ENCODE measurements at regions not wholly inside any gene's neighbourhood (a gene's known extent, or its start where the extent isn't known, plus 50 kb on each side); places are given as distances from the start of the nearest gene placed in this dataset.
A peak's percentile ranks its signal among the peaks of the same experiment; 100 is the strongest.
"Not testable (repeated sequence)": the region's sequence is repeated elsewhere in the genome, so short reads cannot be mapped to it uniquely, and the experiment has no call there.

DNA sequence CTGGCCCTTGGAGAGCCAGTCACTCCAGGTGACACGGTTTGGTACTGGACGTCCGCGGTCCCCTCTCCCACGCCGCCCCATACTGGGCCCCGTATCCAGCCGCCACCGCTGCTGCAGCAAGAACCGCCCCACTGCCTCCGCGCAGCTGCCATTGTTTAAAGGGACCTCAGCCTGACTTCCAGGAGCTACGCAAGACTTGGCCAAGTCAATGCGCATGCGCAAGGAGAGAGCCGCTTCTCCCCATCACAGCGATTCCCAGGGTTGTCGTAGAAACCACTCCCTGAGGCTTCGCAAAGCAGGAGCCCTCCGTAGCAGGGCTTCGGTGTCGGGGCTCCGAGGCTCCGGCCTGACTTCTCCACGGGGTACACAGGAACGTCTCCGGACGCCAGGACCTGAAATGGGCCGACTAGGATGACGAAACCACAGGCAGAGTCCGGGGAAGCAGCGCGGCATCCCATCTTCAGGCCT is 606.2 kb downstream of the KCNJ18 start:
- DNase-seq; intact Hi-C loops (cut with micrococcal nuclease): not testable (repeated sequence)
- ATAC-seq = peak; percentile 69

DNA sequence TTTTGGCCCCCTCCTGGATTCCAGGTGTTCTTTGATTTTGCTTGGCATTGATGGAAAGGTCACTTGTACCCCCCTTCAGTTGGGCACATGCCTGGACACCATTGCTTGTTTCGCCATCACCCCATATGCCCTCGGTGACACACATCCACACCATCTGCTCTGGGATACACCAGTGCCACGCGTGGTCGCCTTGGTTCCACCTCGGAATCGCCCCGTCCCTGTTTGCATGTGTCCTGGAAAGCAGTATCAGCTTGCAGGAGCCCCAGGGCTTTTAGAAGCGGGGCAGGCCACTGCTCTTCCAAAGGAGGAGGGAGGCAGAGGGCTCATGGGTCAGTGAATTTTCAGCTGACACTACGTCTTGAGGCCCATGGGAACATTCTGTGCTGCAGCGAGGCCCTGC is 607.9 kb downstream of the KCNJ18 start:
- DNase-seq = no peak
- ATAC-seq = no peak
- intact Hi-C loops (cut with micrococcal nuclease) = no loop called here

DNA sequence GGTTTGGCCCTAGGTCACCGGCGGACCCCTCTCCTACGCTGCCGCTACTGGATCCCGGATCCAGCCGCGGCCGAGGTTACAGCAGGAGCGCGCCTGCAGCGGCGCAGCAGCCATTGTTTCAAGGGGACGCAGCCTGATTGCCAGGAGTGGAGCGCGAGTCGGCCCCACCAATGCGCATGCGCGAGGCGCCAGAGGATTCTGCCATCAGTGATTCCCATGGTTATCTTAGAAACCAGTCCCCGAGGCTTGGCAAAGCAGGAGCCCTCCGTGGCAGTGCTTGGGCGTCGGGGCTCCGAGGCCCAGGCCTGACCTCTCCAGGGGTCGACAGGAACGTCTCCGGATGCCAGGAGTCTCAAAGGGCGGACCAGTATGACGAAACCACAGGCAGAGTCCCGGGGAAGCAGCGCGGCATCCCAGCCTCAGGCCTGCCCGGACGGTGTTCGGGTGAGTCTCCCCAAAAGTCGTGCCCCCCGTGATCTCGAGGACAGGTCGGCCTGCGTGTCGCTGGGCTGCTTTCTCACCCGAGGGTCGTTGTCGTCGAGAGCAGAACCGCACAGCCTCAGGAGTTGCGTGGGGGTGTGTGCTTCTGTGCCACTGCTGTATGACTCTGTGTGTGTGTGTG is 608.5 kb downstream of the KCNJ18 start:
- ATAC-seq = no peak
- intact Hi-C loops (cut with micrococcal nuclease) = no loop called here

DNA sequence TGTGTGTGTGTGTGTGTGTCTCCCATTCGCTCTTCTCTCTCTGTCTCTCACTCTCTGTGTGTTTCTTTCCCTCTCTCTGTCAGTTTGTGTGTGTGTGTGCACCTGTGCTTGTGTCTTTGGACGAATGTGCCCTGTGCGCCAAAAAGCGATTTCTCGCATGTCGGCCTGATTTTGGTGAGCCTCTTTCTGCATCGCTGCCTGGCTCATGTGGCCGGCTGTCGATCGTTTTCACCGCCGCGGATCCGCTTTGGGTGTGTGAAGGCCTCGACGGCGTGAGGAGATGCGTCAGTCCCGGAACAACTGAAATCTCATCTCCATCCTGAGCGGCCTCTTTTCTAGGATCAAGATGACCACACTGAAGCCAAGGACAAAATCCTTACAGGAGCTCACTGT is 609.0 kb downstream of the KCNJ18 start:
- DNase-seq = no peak
- ATAC-seq = no peak
- intact Hi-C loops (cut with micrococcal nuclease) = no loop called here

More for the DNA sequence above, 608.5 kb downstream of the KCNJ18 start:
- DNase-seq = no peak

DNA sequence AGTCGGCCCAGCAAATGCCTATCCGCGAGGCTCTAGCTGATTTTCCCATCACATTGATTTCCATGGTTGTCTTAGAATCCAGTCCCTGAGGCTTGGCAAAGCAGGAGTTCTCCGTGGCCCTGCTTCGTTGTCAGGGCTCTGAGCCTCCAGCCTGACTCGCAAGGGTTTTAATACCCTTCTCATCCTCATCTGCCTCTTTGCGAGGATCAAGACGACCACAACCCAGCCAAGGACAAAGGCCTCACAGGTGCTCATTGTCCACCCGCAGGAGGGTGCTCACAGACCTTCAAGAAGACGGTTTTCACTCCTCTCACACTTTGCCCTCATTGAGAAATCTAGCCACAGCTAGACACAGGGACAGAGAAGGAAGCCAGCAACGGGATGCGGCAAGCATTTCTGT is 610.8 kb downstream of the KCNJ18 start:
- ATAC-seq (no peak), DNase-seq (no peak)
- intact Hi-C loops (cut with micrococcal nuclease) = no loop called here

DNA sequence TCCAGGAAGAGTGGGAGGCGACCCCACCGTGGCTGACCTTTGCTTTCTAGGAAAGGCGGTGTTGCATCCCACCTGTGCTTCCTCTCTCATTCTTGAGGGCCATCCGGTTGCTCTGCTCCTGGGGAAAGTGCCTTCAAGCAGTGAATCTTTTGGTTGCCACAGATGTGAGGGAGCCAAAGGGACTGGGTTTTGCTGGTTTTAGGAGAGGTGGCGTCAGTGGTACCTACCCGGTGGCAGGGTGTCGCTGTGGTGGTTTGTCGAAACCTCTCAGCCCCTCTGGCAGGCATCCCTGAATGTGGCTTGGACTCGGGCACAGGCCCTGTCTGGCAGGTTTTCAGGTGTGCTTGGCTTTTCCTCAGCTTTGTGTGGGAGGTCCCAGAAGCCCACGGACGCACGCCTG is 611.5 kb downstream of the KCNJ18 start:
- ATAC-seq (no peak), DNase-seq (no peak)
- intact Hi-C loops (cut with micrococcal nuclease) = no loop called here

DNA sequence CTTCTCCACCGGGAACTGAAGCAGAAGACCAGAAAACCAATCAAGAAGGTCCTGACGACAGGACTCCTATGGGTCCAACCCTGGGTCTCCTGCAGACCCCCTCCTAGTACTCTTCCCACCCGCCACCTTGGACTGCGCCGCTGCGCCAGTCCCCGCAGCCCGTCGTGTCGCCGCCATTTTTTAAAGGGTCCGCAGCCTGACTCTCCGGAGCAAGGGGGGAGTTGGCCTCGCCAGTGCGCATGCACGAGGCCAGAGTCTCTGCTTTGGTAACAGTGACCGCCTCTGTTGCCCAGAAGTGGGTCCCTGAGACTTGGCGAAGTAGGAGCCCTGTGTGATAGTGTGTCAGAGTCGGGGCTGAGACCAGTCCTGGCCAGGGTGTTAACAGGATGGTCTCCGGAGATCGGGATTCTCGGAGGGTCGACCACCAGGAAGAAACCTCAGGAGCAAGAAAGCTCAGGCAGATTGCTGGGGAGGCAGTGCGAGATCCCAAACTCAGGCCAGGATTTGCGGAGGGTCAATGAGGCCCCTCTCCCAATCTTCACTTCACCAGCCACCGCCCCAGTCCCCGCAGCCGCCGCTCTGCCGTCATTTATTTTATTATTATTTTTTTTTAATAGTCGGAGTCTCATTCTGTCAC is 612.5 kb downstream of the KCNJ18 start:
- no peak for DNase-seq
- no peak for ATAC-seq
- intact Hi-C loops (cut with micrococcal nuclease) = no loop called here

DNA sequence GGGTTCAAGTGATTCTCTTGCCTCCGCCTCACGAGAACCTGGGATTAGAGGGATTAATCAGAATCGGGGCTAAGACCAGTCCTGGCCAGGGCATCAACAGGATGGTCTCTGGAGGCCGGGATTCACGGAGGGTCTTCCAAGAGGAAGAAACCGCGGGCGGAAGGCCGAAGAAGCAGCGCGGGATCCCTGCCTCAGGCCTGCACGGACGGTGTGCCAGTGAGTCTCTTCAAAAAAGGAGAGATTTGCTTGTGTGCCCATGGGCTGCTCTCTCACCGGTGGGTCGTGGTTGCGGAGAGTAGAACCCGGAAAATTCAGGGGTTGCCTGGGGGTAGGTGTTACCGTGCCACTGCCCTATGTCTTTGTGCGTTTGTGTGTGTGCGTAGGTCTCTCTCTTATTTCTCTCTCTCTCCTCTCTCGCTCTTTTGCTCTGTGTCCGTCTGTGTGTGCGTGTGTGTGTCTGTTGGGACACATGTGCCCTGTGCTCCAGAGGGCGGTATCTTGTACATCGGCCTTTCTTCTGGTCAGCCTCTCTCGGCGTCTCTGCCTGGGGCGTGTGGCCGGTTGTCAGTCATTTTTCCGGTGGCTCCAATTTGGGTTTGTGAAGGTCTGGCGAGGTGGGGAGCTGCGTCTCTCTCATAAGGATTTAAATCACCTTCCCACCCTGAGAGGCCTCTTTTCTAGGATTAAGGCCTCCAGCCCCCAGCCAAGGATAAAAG is 613.2 kb downstream of the KCNJ18 start:
- DNase-seq (no peak), ATAC-seq (no peak)
- intact Hi-C loops (cut with micrococcal nuclease) = no loop called here

DNA sequence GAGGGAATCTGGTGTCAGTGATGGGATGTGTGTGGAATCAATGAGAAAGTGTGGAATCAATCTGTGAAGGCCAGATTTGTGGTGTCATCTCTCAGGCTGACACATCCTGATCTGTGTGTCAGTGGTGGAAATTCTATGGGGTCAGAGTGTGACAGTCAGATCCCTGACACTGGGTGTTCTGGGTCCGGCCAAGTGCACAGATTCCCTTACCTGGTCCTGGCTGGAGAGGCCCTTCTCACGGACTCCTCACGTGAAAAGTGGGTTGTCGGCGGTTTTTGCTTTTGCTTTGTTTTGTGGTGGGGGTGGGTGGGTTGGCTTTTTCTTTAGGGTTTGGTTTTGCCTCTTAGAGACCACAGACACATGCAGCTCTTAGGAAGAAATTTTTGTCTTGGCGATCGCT is 618.0 kb downstream of the KCNJ18 start:
- intact Hi-C loops (cut with micrococcal nuclease); ATAC-seq: not testable (repeated sequence)

DNA sequence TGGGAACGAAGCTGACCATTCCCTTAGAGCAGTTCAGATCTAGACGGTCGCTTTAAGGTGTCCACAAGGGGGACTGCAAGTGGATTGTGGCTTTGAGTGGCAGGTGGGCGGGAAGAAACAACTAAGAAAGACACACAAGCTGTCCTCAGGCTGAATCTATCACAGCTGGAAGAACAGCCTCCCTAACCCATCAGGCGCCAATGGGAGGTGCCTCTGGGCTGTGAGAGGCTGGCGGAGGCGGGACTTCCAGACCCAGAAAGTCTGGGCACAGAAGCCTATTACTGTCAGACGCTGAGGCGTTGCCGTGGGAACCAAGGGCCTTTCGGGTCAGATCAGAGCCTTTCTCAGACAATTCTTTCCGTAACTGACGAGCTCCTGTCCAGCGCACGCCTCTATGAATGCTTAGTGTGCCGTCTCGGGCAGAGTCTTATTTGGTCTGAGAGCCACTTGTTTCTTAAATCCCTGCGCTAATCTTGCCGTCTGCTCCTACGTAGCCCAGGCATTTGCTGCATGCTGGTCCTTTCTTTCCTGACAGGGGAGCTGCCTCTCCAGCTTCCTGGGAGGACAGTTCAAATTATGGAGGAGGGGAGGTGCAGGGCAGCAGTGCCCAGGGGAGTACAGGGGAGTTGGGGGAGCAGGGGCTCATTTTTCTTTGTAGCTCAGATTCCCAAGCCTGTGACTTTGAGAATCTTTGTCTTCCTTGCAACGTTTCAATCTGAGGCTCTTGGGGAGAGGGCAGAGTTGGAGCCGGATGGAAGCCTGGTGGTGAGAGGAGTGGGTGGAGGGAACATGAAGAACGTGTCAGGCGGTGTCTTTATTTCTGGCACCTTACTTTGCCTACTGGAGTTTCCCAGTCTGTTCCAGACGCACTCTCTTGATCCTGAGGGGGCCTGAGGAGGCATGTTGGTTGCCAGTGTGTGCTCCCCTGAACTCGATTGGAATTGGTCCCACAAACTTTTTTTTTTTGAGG is 618.7 kb downstream of the KCNJ18 start:
- DNase-seq = peak; percentile 46
- ATAC-seq = no peak
- intact Hi-C loops (cut with micrococcal nuclease) = no loop called here

More for the DNA sequence above, 618.0 kb downstream of the KCNJ18 start:
- not testable (repeated sequence) for DNase-seq

DNA sequence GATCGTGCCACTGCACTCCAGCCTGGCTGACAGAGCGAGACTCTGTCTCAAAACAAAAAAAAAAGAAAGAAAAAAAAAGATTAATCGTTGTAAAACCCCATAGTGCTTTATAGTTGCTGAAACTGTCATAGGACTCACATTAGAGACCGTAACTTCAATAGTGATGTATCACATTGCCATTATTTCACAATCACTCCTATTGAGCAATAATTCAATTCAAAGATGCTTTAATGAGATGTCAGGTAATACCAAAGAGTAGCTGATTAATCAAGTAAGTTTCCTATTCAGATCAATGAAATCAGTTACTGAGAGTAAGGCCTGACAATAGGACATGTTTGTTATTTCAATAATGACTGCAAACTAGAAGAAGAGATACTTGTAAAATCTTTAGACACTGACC is 628.7 kb downstream of the KCNJ18 start:
- ATAC-seq; intact Hi-C loops (cut with micrococcal nuclease); DNase-seq: not testable (repeated sequence)

DNA sequence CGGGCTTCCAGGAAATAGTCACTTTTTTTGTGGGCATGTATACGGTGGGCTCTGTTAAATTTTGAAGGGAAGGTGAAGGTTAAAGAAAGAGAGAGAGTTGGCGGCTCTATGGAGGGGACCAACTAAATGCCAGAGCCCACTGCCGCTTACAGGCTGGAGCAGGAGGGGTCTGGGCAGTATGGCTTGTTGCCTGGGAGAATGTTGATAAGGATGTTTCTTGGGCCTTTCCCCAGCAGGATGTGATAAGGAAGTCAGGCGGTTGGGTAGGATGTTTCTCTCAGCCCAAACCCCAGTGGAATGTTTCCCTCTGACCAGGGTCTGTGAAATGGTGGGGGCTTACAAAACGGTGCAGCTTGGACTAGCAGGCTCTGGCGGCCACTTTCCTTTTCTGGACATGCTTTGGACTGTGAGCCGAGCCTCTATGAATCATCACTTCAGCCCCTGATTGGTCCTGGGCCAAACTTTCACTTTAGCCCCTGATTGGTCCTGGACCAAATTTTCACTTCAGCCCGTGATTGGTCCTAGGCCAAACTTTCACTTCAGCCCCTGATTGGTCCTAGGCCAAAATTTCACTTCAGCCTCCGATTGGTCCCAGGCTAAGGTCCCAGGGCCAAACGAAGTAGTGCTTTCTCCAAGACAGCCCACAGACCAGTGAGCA is 630.7 kb downstream of the KCNJ18 start:
- ATAC-seq; DNase-seq; intact Hi-C loops (cut with micrococcal nuclease): not testable (repeated sequence)

DNA sequence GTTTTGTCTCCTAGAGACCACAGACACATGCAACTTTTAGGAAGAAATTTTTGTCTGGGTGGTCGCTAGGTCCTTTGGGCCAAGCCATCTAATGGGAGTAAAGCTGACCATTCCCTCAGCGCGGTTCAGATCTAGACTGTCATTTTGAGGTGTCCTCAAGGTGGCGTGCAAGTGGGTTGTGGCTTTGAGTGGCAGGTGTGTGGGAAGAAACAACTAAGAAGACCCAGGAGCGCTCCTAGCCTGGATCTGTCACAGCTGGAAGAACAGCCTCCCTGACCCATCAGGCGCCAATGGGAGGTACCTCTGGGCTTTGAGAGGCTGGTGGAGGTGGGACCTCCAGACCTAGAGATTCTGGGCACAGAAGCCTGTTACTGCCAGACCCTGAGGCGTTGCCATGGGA is 645.1 kb downstream of the KCNJ18 start:
- ATAC-seq (no peak), DNase-seq (no peak)
- intact Hi-C loops (cut with micrococcal nuclease) = no loop called here

DNA sequence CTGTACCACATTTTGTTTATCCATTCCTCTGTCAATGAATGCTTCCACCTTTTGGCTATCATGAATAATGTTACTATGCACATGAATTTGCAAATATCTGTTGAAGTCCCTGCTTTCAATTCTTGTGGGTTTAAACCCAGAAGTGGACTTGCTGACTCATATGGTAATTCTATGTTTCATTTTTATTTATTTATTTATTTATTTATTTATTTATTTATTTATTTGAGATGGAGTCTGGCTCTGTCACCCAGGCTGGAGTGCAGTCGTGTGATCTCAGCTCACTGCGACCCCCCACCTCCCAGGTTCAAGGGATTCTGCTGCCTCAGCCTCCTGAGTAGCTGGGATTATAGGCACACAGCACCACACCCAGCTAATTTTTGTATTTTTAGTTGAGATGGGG is 664.3 kb downstream of the KCNJ18 start:
- DNase-seq; intact Hi-C loops (cut with micrococcal nuclease); ATAC-seq: not testable (repeated sequence)

DNA sequence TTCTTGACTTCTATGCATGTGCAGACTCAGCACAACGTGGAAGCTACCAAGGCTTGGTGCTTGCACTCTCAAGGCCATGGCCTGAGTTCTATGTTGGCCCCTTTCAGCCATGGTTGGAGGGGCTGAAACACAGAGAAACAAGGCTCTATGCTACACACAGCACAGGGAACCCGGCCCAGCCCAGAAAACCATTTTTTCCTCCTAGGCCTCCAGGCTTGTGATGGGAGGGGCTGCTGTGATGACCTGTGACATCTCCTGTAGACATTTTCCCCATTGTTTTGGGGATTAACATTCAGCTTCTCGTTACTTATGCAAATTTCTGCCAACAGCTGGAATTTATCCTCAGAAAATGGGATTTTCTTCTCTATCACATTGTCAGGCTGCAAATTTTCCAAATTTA is 678.7 kb downstream of the KCNJ18 start:
- DNase-seq; ATAC-seq; intact Hi-C loops (cut with micrococcal nuclease): not testable (repeated sequence)

DNA sequence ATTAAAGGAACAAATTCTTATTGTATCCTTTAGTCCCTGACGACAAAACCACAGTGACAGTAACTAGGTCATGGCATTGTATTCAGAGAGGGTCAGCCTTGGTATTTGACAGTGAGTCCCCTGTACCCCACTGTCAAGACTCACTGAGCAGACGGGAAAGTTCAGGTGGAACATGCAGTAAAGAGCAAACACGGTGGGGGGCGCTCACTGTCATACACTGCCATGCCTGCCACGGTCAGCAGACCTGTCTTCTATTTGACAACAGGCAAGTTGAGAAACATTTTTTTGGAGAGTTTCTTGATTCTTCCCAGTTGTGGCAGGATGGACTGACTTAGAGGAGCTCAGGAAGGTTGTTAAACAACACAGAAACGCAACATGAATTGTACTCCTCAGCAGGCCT is 681.6 kb downstream of the KCNJ18 start:
- intact Hi-C loops (cut with micrococcal nuclease) = no loop called here
- DNase-seq (no peak), ATAC-seq (no peak)

DNA sequence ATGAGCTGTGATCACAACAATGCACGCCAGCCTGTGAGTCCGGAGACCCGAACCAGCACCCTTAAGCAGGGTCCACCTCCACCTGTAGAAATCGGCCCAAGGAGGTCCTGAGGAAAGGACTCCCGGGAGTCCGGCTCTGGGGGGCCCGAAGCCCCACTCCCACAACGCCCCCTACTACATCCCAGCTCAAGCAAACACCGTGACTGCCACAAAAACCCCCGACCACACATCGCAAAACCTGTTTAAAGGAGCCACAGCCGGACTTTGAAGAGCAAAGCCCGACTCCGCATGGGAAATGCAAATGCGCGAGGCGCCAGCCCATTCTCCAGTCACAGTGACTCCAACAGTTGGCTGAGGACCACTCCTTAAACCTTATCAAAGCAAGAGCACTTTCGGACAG is 682.4 kb downstream of the KCNJ18 start:
- intact Hi-C loops (cut with micrococcal nuclease) = no loop called here
- DNase-seq = no peak
- no peak for ATAC-seq

DNA sequence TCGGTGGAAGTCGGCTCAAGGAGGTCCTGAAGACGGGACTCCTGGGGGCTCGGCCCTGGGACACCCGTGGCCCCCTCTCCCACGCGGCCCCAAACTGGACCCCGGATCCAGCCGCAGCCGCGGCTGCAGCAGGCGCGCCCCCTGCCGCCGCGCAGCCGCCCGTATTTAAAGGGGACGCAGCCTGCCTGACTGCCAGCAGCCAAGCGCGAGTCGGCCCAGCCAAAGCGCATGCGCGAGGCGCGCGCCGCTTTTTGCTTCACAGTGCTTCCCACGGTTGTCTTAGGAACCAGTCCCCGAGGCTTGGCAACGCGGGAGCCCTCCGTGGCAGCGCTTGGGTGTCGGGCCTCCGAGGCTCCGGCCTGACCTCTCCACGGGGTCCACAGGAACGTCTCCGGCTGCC is 684.4 kb downstream of the KCNJ18 start:
- DNase-seq; ATAC-seq; intact Hi-C loops (cut with micrococcal nuclease): not testable (repeated sequence)

DNA sequence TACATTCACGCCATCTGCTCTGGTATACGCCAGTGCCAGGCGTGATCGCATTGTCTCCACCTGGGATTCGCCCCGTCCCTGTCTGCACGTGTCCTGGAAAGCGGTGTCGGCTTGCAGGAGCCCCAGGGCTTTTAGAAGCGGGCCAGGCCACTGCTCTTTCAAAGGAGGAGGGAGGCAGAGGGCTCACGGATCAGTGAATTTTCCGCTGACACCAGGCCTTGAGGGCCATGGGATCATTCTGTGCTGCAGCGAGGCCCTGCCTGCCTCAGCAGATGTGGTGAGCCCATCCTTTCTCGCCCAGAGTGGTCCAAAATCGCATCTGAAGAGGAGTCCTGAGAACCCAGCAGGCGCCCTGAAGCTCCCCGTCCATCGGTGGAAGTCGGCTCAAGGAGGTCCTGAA is 686.4 kb downstream of the KCNJ18 start:
- intact Hi-C loops (cut with micrococcal nuclease); DNase-seq; ATAC-seq: not testable (repeated sequence)
